H9 (cell line): ENCODE measurements at regions not wholly inside any gene's neighbourhood (a gene's known extent, or its start where the extent isn't known, plus 50 kb on each side); places are given as distances from the start of the nearest gene placed in this dataset.

ENCODE experiments used
- DNase-seq: peaks from one replicate; pipeline ENCODE4 v3.0.0-alpha.2; 2017
- H2AFZ ChIP-seq: one replicate; pipeline ENCODE4 v1.6.1; 2013; ENCODE audit warnings: mild to moderate bottlenecking, low read length, control low read depth, moderate library complexity
- H2AK5ac ChIP-seq: 2 replicates; pipeline ENCODE4 v1.6.1; 2013; ENCODE audit warnings: low read length, control low read depth, mixed read lengths; ENCODE audit not compliant: insufficient read length
- H2BK120ac ChIP-seq: one replicate; pipeline ENCODE4 v1.6.1; 2013; ENCODE audit warnings: low read depth, mild to moderate bottlenecking, low read length, control low read depth, inconsistent platforms; ENCODE audit not compliant: poor library complexity, severe bottlenecking
- H2BK12ac ChIP-seq: 2 replicates; pipeline ENCODE4 v1.6.1; 2013; ENCODE audit warnings: low read length, control low read depth, mixed read lengths, low read depth; ENCODE audit not compliant: insufficient read length
- H2BK15ac ChIP-seq: 2 replicates; pipeline ENCODE4 v1.6.1; 2013; ENCODE audit warnings: low read depth, low read length, control low read depth
- H2BK20ac ChIP-seq: one replicate; pipeline ENCODE4 v1.6.1; 2013; ENCODE audit warnings: low read depth, mild to moderate bottlenecking, low read length, control low read depth, inconsistent platforms; ENCODE audit not compliant: poor library complexity, severe bottlenecking
- H2BK5ac ChIP-seq: 2 replicates; pipeline ENCODE4 v1.6.1; 2013; ENCODE audit warnings: low read length, control low read depth, mixed read lengths; ENCODE audit not compliant: insufficient read length
- H3K14ac ChIP-seq: 2 replicates; pipeline ENCODE4 v1.6.1; 2013; ENCODE audit warnings: low read length, control low read depth; ENCODE audit not compliant: insufficient read depth
- H3K18ac ChIP-seq: 2 replicates; pipeline ENCODE4 v1.6.1; 2013; ENCODE audit warnings: low read depth, mild to moderate bottlenecking, mixed read lengths, low read length, control low read depth; ENCODE audit not compliant: insufficient read length
- H3K23ac ChIP-seq: 2 replicates; pipeline ENCODE4 v1.6.1; 2013; ENCODE audit warnings: low read length, control low read depth, mixed read lengths, low read depth; ENCODE audit not compliant: insufficient read length
- H3K23me2 ChIP-seq: 2 replicates; pipeline ENCODE4 v1.6.1; 2013; ENCODE audit warnings: low read depth, mild to moderate bottlenecking, mixed read lengths, low read length, control low read depth; ENCODE audit not compliant: insufficient read length, poor library complexity, severe bottlenecking
- H3K27ac ChIP-seq: 2 replicates; pipeline ENCODE4 v1.5.1; 2013; ENCODE audit warnings: low read length, control low read depth, mixed read lengths, low read depth; ENCODE audit not compliant: insufficient read length
- H3K27me3 ChIP-seq: 2 replicates; pipeline ENCODE4 v1.6.1; 2013; ENCODE audit warnings: low read length, control low read depth, inconsistent platforms; ENCODE audit not compliant: insufficient read depth
- H3K4ac ChIP-seq: 2 replicates; pipeline ENCODE4 v1.6.1; 2013; ENCODE audit warnings: low read depth, mild to moderate bottlenecking, control low read depth, inconsistent platforms, low read length, moderate library complexity
- H3K4me1 ChIP-seq: 2 replicates; pipeline ENCODE4 v1.6.1; 2013; ENCODE audit warnings: low read length, control low read depth, inconsistent platforms; ENCODE audit not compliant: insufficient read depth
- H3K4me2 ChIP-seq: 2 replicates; pipeline ENCODE4 v1.6.1; 2013; ENCODE audit warnings: low read length, control low read depth, mixed read lengths; ENCODE audit not compliant: insufficient read length, insufficient read depth
- H3K56ac ChIP-seq: 2 replicates; pipeline ENCODE4 v1.6.1; 2013; ENCODE audit warnings: low read depth, mild to moderate bottlenecking, mixed read lengths, low read length, control low read depth; ENCODE audit not compliant: insufficient read length
- H3K79me1 ChIP-seq: 2 replicates; pipeline ENCODE4 v1.6.1; 2013; ENCODE audit warnings: low read depth, mild to moderate bottlenecking, moderate library complexity, low read length, control low read depth, inconsistent platforms; ENCODE audit not compliant: insufficient read depth, poor library complexity, severe bottlenecking
- H3K79me2 ChIP-seq: 2 replicates; pipeline ENCODE4 v1.6.1; 2013; ENCODE audit warnings: low read length, control low read depth, inconsistent platforms; ENCODE audit not compliant: insufficient read depth
- H3K9ac ChIP-seq: 2 replicates; pipeline ENCODE4 v1.6.1; 2013; ENCODE audit warnings: low read length, control low read depth, mixed read lengths; ENCODE audit not compliant: insufficient read length; ENCODE audit errors: extremely low read depth
- H3K9me3 ChIP-seq: one replicate; pipeline ENCODE4 v1.6.1; 2013; ENCODE audit warnings: low read depth, low read length, inconsistent platforms; ENCODE audit not compliant: control insufficient read depth
- H3T11ph ChIP-seq: one replicate; pipeline ENCODE4 v1.6.1; 2013; ENCODE audit warnings: mild to moderate bottlenecking, low read length, control low read depth, inconsistent platforms
- H4K20me1 ChIP-seq: one replicate; pipeline ENCODE4 v1.6.1; 2013; ENCODE audit not compliant: control insufficient read depth, insufficient read length, insufficient read depth
- H4K5ac ChIP-seq: 2 replicates; pipeline ENCODE4 v1.6.1; 2013; ENCODE audit warnings: low read depth, mild to moderate bottlenecking, mixed read lengths, low read length, control low read depth; ENCODE audit not compliant: insufficient read length
- H4K8ac ChIP-seq: replicated peaks from 2 replicates; pipeline ENCODE4 v1.6.1; 2013; ENCODE audit warnings: low read length, control low read depth, mixed read lengths, low read depth; ENCODE audit not compliant: insufficient read length
- H4K91ac ChIP-seq: 2 replicates; pipeline ENCODE4 v1.6.1; 2013; ENCODE audit warnings: low read depth, mild to moderate bottlenecking, moderate library complexity, mixed read lengths, low read length, control low read depth; ENCODE audit not compliant: insufficient read length
- H3K27ac Mint-ChIP-seq, 3 experiments: 2 replicates in 2 of 3; 3 replicates in 1 of 3; pipeline ENCODE4 v1.8.0; 2020 to 2021; ENCODE audit warnings: mixed read lengths in 3 of 3, mild to moderate bottlenecking in 1 of 3, moderate library complexity in 1 of 3
- H3K27me3 Mint-ChIP-seq: 2 replicates; pipeline ENCODE4 v1.8.0; 2021; ENCODE audit warnings: low read depth, mild to moderate bottlenecking, moderate library complexity, mixed read lengths
- H3K36me3 Mint-ChIP-seq, 3 experiments: 2 replicates in 2 of 3; 3 replicates in 1 of 3; pipeline ENCODE4 v1.8.0; 2020 to 2021; ENCODE audit warnings: low read depth in 3 of 3, mixed read lengths in 3 of 3; ENCODE audit not compliant: insufficient read depth in 1 of 3
- H3K4me1 Mint-ChIP-seq, 2 experiments: 2 replicates each; pipeline ENCODE4 v1.8.0; 2020; ENCODE audit warnings: mixed read lengths in 2 of 2
- H3K4me3 Mint-ChIP-seq, 2 experiments: 2 replicates in 1 of 2; 3 replicates in 1 of 2; pipeline ENCODE4 v1.8.0; 2020 to 2021; ENCODE audit warnings: mild to moderate bottlenecking in 2 of 2, mixed read lengths in 2 of 2, moderate library complexity in 1 of 2
- H3K9me3 Mint-ChIP-seq, 2 experiments: 2 replicates in 1 of 2; 3 replicates in 1 of 2; pipeline ENCODE4 v1.8.0; 2020; ENCODE audit warnings: mild to moderate bottlenecking in 2 of 2, mixed read lengths in 2 of 2, moderate library complexity in 1 of 2
- WGBS: extraction: QIAGEN DNeasy Blood & Tissue Kit; methylation state at CpG from one replicate; pipeline ENCODE4 v1.1.7; 2013; ENCODE audit warnings: missing lambda C conversion rate, low lambda C conversion rate, mixed read lengths; ENCODE audit not compliant: insufficient read length; ENCODE audit errors: extremely low coverage; 5-methylcytosine and 5-hydroxymethylcytosine counted together
- TF ChIP-seq, protein P1 (sequence below): fragments of 200-600 bp; sonication (generic); conservative IDR thresholded peaks from 3 replicates; pipeline ENCODE4 v1.8.0; 2021; ENCODE audit warnings: antibody characterized with exemption, mild to moderate bottlenecking

DNA sequence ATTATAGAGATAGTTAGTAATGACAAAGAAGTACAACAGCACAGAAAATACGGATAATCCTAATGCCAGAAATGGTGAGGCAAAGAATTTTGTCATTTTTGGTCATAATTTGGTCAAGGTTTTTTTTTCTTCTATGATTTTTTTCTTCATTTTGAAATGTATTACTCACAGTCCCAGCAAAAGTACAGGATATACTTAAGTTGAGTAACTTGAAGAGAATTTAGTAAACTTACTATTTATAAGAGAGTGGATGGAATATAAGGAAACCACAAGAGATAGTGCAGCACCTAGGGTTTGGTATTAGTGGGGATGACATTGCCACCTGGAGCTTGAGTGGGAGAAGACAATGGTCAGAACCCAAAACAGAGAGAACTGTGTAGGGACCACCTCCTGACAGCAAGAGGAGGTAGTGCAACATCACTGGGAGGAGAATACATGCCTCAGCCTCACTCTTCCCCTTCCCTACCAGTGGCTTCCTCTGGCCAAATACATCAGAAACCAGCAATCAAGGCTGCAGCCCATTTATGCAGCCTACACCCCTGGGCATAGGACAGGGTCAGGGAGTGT is 434.5 kb upstream of the TRPC7 start:
- Histone ChIP-seq H3K4me1 (no peaks in the 10 kb centered on the region), H3K23ac (no peak overlapping the region), H3K14ac (no peak overlapping the region), H2BK15ac (no peak overlapping the region), H4K91ac (no peak overlapping the region), H2BK120ac (no peak overlapping the region), H3K18ac (no peak overlapping the region), H3K23me2 (no peaks in the 10 kb centered on the region), H3K56ac (no peak overlapping the region), H4K5ac (no peak overlapping the region), H2AFZ (no peak overlapping the region), H3K79me1 (no peaks in the 10 kb centered on the region), H4K8ac (no peak overlapping the region), H3K9me3 (no peaks in the 10 kb centered on the region), H2AK5ac (no peak overlapping the region), H2BK5ac (no peak overlapping the region), H3K27me3 (no peaks in the 10 kb centered on the region), H2BK20ac (no peak overlapping the region), H3K9ac (no peak overlapping the region), H3K4ac (no peak overlapping the region), H4K20me1 (no peaks in the 10 kb centered on the region), H2BK12ac (no peak overlapping the region), H3K4me2 (no peak overlapping the region), H3T11ph (no peak overlapping the region), H3K79me2 (no peaks in the 10 kb centered on the region), H3K27ac (no peak overlapping the region)
- Mint-ChIP-seq H3K27me3 (no peaks in the 10 kb centered on the region), H3K36me3 (no peaks in the 10 kb centered on the region), H3K4me1 (no peaks in the 10 kb centered on the region), H3K9me3 (no peaks in the 10 kb centered on the region), H3K4me3 (no peak overlapping the region), H3K27ac (no peak overlapping the region)
- peak; percentile 30 for DNase-seq
- no CpG with 5 or more reads among the region's 1 CpG for WGBS
- TF ChIP-seq, protein P1, sequence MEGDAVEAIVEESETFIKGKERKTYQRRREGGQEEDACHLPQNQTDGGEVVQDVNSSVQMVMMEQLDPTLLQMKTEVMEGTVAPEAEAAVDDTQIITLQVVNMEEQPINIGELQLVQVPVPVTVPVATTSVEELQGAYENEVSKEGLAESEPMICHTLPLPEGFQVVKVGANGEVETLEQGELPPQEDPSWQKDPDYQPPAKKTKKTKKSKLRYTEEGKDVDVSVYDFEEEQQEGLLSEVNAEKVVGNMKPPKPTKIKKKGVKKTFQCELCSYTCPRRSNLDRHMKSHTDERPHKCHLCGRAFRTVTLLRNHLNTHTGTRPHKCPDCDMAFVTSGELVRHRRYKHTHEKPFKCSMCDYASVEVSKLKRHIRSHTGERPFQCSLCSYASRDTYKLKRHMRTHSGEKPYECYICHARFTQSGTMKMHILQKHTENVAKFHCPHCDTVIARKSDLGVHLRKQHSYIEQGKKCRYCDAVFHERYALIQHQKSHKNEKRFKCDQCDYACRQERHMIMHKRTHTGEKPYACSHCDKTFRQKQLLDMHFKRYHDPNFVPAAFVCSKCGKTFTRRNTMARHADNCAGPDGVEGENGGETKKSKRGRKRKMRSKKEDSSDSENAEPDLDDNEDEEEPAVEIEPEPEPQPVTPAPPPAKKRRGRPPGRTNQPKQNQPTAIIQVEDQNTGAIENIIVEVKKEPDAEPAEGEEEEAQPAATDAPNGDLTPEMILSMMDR = peak; percentile 20; the same call in 2 of the 3 replicates
